NCI-H2107 (cell line): ENCODE measurements at regions not wholly inside any gene's neighbourhood (a gene's known extent, or its start where the extent isn't known, plus 50 kb on each side); places are given as distances from the start of the nearest gene placed in this dataset.

Source experiments
- DNase-seq: peaks from one replicate; lab custom pipeline; 2025; lab: John Stamatoyannopoulos, UW

DNA sequence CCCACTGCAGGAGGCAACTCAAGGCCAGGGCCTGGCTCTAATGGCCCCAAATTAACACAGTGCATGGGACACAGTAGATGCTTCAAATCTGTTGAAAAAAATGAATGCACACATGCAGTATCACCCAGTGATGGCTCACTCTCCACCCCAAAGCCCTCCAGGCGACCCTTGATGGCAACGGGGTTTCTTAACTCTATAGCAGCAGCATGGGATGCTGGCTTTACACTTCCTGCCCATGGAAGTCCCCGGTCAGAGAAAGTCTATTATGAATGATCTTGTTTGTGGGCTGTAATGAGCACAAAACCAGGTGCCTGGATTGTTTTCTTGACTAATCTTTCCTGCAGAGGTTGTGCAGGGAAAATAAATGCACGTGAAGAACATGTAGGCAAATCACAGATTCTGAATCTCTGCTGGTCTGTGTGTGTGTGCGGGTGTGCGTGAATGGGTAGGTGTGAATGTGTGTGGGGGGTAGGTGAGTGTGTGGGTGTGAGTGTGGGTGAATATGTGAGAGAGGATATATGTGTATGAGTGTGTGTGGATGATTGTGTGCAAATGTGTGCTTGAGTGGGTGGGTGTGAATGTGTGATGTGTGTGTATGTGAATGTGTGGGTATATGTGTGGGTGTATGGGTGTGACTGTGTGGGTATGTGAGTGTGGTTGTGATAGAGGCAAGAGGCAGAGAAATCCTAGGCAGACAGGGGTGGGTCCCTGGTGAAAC lies 60.1 kb upstream of the MLN start:
- DNase-seq, result no peak

DNA sequence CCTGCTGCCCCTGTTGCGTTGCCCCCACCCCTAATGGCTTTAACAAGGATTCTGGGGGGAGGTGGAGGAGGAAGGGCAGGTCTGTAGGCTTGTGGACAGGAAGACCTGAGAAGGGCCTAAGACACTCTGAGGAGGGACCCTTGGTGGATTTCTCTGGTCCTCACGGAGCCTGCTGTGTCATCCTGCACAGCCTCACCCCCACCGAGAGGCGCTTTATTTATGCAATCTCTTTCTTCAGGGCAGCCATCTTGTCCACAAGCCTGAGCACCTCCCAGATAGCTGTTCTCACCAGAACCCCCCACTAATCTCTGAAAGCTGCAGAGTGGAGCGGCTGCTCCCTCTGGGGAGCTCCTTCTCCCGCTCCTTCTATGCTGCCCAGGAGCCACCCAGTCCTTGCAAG lies 59.3 kb upstream of the MLN start:
- no peak for DNase-seq

- no peak for DNase-seq
Measured at GRCh38 chr6:33862536-33862935, 58.7 kb upstream of the MLN start.

DNA sequence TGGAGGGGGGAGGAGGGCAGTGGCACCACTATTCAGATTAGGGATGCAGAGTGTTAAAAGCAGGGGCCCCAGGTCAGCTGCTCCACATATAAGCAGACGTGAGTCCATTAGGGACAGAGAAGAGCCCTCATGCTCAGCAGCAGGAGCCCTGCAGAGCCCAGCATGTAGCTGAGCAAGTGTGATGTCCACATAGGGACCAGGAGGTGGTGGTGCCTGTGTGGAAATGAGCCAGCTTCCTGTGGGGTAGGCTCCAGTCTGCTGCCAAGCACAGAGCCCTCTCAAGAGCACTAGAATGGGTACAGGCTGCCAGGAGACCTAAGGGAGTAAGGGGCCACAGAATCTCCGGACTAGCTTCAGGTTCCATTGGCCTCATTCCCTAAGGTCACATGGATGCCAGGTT lies 57.9 kb upstream of the MLN start:
- DNase-seq, result no peak

DNA sequence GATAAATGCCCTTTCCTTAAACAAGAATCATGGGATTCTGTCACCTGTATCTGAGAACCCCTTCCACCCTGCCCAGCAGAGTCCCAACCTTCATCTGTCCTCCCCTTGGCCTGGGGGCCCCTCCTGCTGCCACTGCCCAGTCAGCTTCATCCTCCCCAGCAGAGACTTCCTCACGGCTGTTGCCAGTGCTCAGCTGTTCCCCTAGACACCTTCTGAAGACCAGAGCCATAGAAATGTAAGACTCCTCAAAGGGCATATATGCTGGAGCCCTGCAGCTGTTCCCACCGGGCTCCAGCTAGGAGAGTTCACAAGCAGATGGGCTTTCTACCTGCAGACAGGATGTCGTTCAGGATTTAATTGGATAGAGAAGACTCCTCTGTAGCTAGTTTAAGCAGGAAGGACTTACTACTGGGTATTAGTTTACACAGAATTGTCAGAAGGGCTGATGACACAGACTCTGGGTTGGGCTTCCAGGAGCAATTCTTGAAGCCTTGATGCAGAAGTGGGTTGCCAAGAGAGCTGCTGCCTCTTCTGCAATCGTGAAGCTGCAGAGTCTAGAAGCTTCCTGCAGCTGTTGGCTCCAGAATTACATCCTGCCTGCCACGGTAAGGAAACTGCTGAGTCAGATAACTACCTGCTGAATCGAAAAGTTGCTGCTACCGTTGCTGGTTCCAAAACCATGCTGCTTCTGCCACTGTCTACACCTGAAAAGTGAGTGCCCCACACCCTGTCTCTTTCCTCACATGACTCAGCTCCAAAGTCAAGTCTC lies 57.1 kb upstream of the MLN start:
- DNase-seq, result peak; percentile 24

DNA sequence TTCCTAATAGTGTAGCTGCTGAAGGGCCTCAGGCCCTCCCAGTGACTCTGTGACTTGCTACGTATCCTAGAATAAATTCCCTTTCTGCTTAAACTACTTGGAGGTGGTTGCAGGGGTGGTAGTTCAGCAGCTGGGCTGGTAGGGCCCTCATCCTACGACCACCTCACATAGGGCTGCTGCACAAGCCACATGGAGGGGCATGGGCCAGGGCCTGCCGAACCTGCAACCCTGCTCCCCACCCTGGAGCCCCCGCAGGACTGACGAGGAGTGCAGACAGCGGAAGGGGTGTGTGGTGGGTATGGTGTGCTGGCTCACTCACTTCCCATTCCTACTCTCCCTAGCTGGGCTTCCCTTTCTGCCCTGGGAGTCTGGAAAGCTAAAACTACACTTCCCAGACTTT lies 56.2 kb upstream of the MLN start:
- no peak for DNase-seq

GRCh38 chr6:33858804-33859505 lies 55.2 kb upstream of the MLN start:
- DNase-seq, result no peak

- DNase-seq, result no peak
Measured at GRCh38 chr6:33857932-33858475, 54.2 kb upstream of the MLN start.

DNA sequence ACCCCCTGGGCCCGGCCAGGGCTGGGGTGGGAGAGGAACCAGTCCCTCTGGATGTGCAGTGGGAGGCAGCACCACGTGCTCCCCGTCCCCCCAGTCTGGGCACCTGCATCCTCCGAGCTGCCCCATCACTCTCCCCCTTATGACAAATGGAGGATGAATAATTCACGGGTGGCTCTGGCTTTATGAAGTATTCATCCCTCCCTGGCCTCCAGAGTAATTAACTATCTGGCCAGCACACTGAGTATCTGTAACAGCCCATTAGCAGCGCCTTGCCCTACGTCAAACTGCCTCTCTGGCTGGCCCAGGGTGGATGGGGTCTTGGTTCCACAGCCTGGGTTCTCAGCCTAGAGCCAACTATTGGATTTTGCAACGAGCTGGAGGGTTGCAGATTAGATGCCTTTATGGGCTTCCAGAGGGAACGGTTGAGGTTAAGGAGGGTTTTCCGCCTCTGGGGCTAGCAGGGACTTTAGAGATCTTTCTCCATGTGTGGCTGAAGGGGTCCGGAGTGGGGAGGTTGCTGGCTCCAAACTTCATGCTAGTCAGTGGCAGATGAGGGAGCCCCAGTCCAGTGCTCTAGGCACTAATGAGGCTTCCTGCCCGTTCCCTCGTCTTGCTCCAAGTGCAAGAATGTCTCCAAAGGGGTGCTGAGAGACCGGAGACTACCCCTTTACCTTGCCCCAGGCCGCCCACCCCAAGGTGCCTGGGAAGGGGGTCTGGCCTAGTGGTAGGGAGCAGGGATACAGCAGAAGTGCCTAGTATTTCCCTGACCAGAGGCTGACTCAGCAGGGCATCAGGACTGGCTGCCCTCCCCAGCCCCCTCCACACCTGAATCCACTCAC lies 53.5 kb upstream of the MLN start:
- DNase-seq, result no peak

- DNase-seq, result no peak
Measured at GRCh38 chr6:33856655-33857054, 52.9 kb upstream of the MLN start.

- DNase-seq, result no peak
Measured at GRCh38 chr6:33856031-33856590, 52.3 kb upstream of the MLN start.

- DNase-seq, result peak; percentile 29
Measured at GRCh38 chr6:33854572-33855030, 50.8 kb upstream of the MLN start.

- DNase-seq, result no peak
Measured at GRCh38 chr6:33853736-33854135, 49.9 kb upstream of the MLN start.
